H1 (cell line): ENCODE measurements at regions not wholly inside any gene's neighbourhood (a gene's known extent, or its start where the extent isn't known, plus 50 kb on each side); places are given as distances from the start of the nearest gene placed in this dataset.

ENCODE experiments used
- BCL11A ChIP-seq, 2 experiments: IDR thresholded peaks; one replicate each; pipeline ENCODE4 v1.6.1; 2011; ENCODE audit warnings: low read depth in 2 of 2, low read length in 2 of 2, mild to moderate bottlenecking in 2 of 2
- CBX8 ChIP-seq: fragments of 300-800, 300-1000 bp; sonication (generic); IDR thresholded peaks from 2 replicates; pipeline ENCODE4 v1.7.1; 2016; ENCODE audit warnings: low read depth, low read length, borderline replicate concordance
- CHD2 ChIP-seq: IDR thresholded peaks from 2 replicates; pipeline ENCODE4 v1.6.1; 2012; ENCODE audit warnings: low read length, improper control_type of control experiment
- CHD7 ChIP-seq: fragments of 300-600 bp; sonication (generic); IDR thresholded peaks from 2 replicates; pipeline ENCODE4 v1.7.1; 2012; ENCODE audit warnings: low read length, moderate library complexity, mild to moderate bottlenecking, inconsistent platforms; ENCODE audit not compliant: insufficient replicate concordance
- CTCF ChIP-seq, 3 experiments: IDR thresholded peaks; 1 replicate in 2 of 3; 2 replicates in 1 of 3; pipeline versions ENCODE4 v1.5.1 to v1.6.1; 2011; ENCODE audit warnings: low read length in 3 of 3, mild to moderate bottlenecking in 3 of 3, inconsistent platforms in 2 of 3, low read depth in 1 of 3, moderate library complexity in 1 of 3; ENCODE audit not compliant: insufficient read depth in 1 of 3; ENCODE audit errors: control extremely low read depth in 1 of 3
- RNF2 ChIP-seq: fragments of 200-900, 300-1000 bp; sonication (generic); IDR thresholded peaks from 2 replicates; pipeline ENCODE4 v1.7.1; 2016; ENCODE audit warnings: borderline replicate concordance, low read depth, mild to moderate bottlenecking, antibody characterized with exemption, low read length; ENCODE audit not compliant: poor library complexity, severe bottlenecking; ENCODE audit errors: missing control alignments
- SIX5 ChIP-seq: IDR thresholded peaks from 2 replicates; pipeline ENCODE4 v1.6.1; 2011; ENCODE audit warnings: mild to moderate bottlenecking, low read depth, low read length

- TF ChIP-seq CHD7 (no peak), BCL11A (IDR thresholded peaks at IDR 0.05; ENCODE audit: low read depth in 2 of 2, low read length in 2 of 2) (no peak), SIX5 (no peak), CHD2 (no peak), CBX8 (no peak), CTCF (IDR thresholded peaks at IDR 0.05; ENCODE audit: control extremely low read depth in 1 of 3, insufficient read depth in 1 of 3, low read depth in 1 of 3, low read length in 3 of 3) (no peak), RNF2 (no peak)
- TF ChIP-seq, all 59 proteins: peak for 0
These were observed 201.2 kb downstream of the TOMM20 start (continued) for GRCh38 chr1:234927312-234927970.
